IMR-90 (cell line): ENCODE measurements at regions not wholly inside any gene's neighbourhood (a gene's known extent, or its start where the extent isn't known, plus 50 kb on each side); places are given as distances from the start of the nearest gene placed in this dataset.

Experiments
- ATAC-seq: fragments of 200-7000 bp; cut with Tn5 transposase; 2 replicates; pipeline ENCODE4 v1.9.1; 2020; ENCODE audit warnings: low read depth, mild to moderate bottlenecking, moderate library complexity
- BruUV-seq: library from RNA; stranded (reverse); fragments of 400-500 nt; replicated peaks from 2 replicates; lab custom pipeline; 2021; lab: Mats Ljungman, UMichigan
- CTCF ChIA-PET: fragments of 300-600 bp; formaldehyde crosslinking; extraction: SDS; loops from one replicate; lab custom pipeline; 2021; ENCODE audit warnings: antibody characterized with exemption; lab: Yijun Ruan, JAX
- POLR2A ChIA-PET: fragments of 300-600 bp; sonication (Branson Sonifier 250); formaldehyde crosslinking; loops from one replicate; lab custom pipeline; 2022; ENCODE audit warnings: antibody characterized with exemption; ENCODE audit not compliant: unreplicated experiment; lab: Charles Lee
- DNase-seq: peaks from one replicate; pipeline ENCODE4 v3.0.0; 2013
- H2AFZ ChIP-seq: replicated peaks from 2 replicates; pipeline ENCODE3; 2013; ENCODE audit warnings: low read length, mild to moderate bottlenecking; ENCODE audit not compliant: poor library complexity
- H2AK5ac ChIP-seq: 2 replicates; pipeline ENCODE4 v1.6.1; 2013; ENCODE audit warnings: low read depth, low read length, inconsistent platforms
- H2AK9ac ChIP-seq: replicated peaks from 2 replicates; pipeline ENCODE3; 2013; ENCODE audit warnings: mild to moderate bottlenecking, low read depth, low read length, moderate library complexity; ENCODE audit not compliant: poor library complexity
- H2BK120ac ChIP-seq: 2 replicates; pipeline ENCODE4 v1.6.1; 2013; ENCODE audit warnings: low read depth, low read length, inconsistent platforms
- H2BK15ac ChIP-seq: 3 replicates; pipeline ENCODE4 v1.6.1; 2013; ENCODE audit warnings: low read depth, low read length, inconsistent platforms
- H2BK20ac ChIP-seq: 2 replicates; pipeline ENCODE4 v1.6.1; 2013; ENCODE audit warnings: low read depth, mild to moderate bottlenecking, inconsistent platforms, low read length, moderate library complexity
- H2BK5ac ChIP-seq: 2 replicates; pipeline ENCODE4 v1.6.1; 2013; ENCODE audit warnings: mild to moderate bottlenecking, low read depth, low read length, inconsistent platforms; ENCODE audit not compliant: poor library complexity, severe bottlenecking
- H3K14ac ChIP-seq: replicated peaks from 2 replicates; pipeline ENCODE4 v1.6.1; 2013; ENCODE audit warnings: low read depth, low read length, inconsistent platforms
- H3K18ac ChIP-seq: 2 replicates; pipeline ENCODE4 v1.6.1; 2013; ENCODE audit warnings: low read depth, low read length, control low read depth
- H3K23ac ChIP-seq: 2 replicates; pipeline ENCODE4 v1.6.1; 2013; ENCODE audit warnings: low read depth, low read length, inconsistent platforms
- H3K27ac ChIP-seq: 2 replicates; pipeline ENCODE4 v1.5.1; 2013; ENCODE audit warnings: mild to moderate bottlenecking, control low read depth, low read length; ENCODE audit not compliant: insufficient read depth
- H3K27me3 ChIP-seq: 2 replicates; pipeline ENCODE4 v1.6.1; 2013; ENCODE audit warnings: low read length; ENCODE audit not compliant: control insufficient read depth, insufficient read depth
- H3K36me3 ChIP-seq: 2 replicates; pipeline ENCODE4 v1.6.1; 2013; ENCODE audit warnings: low read length, mixed read lengths; ENCODE audit not compliant: control insufficient read depth, insufficient read depth
- H3K4ac ChIP-seq: 2 replicates; pipeline ENCODE4 v1.6.1; 2013; ENCODE audit warnings: low read depth, low read length, inconsistent platforms
- H3K4me1 ChIP-seq: 2 replicates; pipeline ENCODE4 v1.6.1; 2013; ENCODE audit warnings: low read length, mixed read lengths; ENCODE audit not compliant: control insufficient read depth, insufficient read depth
- H3K4me2 ChIP-seq: 2 replicates; pipeline ENCODE4 v1.6.1; 2013; ENCODE audit warnings: low read depth, mild to moderate bottlenecking, control low read depth, low read length, moderate library complexity
- H3K4me3 ChIP-seq: 2 replicates; pipeline ENCODE4 v1.5.1; 2013; ENCODE audit warnings: low read depth, mild to moderate bottlenecking, control low read depth, low read length, moderate library complexity; ENCODE audit not compliant: insufficient read depth
- H3K56ac ChIP-seq: 2 replicates; pipeline ENCODE4 v1.6.1; 2013; ENCODE audit warnings: low read length, inconsistent platforms; ENCODE audit not compliant: insufficient read depth; ENCODE audit errors: extremely low read depth
- H3K79me1 ChIP-seq, 2 experiments: 2 replicates each; pipeline ENCODE4 v1.6.1; 2013; ENCODE audit warnings: low read length in 2 of 2, inconsistent platforms in 1 of 2, low read depth in 1 of 2
- H3K9ac ChIP-seq: 2 replicates; pipeline ENCODE4 v1.6.1; 2013; ENCODE audit warnings: low read depth, low read length, control low read depth
- H3K9me1 ChIP-seq: 2 replicates; pipeline ENCODE4 v1.6.1; 2013; ENCODE audit warnings: low read length, inconsistent platforms; ENCODE audit not compliant: insufficient read depth
- H3K9me3 ChIP-seq: 2 replicates; pipeline ENCODE4 v1.6.1; 2013; ENCODE audit warnings: low read length; ENCODE audit not compliant: control insufficient read depth, insufficient read depth
- H4K20me1 ChIP-seq: 2 replicates; pipeline ENCODE4 v1.6.1; 2013; ENCODE audit warnings: low read length, inconsistent platforms; ENCODE audit not compliant: insufficient read depth
- H4K5ac ChIP-seq: 2 replicates; pipeline ENCODE4 v1.6.1; 2013; ENCODE audit warnings: mild to moderate bottlenecking, low read depth, low read length, control low read depth
- H4K8ac ChIP-seq, 2 experiments: 2 replicates each; pipeline ENCODE4 v1.6.1; 2013; ENCODE audit warnings: low read depth in 2 of 2, low read length in 2 of 2, control low read depth in 1 of 2, inconsistent platforms in 1 of 2
- H4K91ac ChIP-seq: 2 replicates; pipeline ENCODE4 v1.6.1; 2013; ENCODE audit warnings: low read depth, low read length, inconsistent platforms; ENCODE audit not compliant: insufficient read depth
- BHLHE40 ChIP-seq: fragments of 150-350 bp; IDR thresholded peaks from 2 replicates; pipeline ENCODE4 v1.6.1; 2016; ENCODE audit warnings: mild to moderate bottlenecking, low read depth, low read length
- CEBPB ChIP-seq: IDR thresholded peaks from 2 replicates; pipeline ENCODE4 v1.6.1; 2012; ENCODE audit warnings: low read depth, low read length, improper control_type of control experiment
- CHD1 ChIP-seq: IDR thresholded peaks from 2 replicates; pipeline ENCODE4 v1.6.1; 2012; ENCODE audit warnings: low read depth, low read length, improper control_type of control experiment
- CTCF ChIP-seq: conservative IDR thresholded peaks from 2 replicates; pipeline ENCODE4 v1.5.1; 2012; ENCODE audit warnings: mild to moderate bottlenecking, low read depth, low read length, improper control_type of control experiment
- ELK1 ChIP-seq: fragments of 150-350 bp; IDR thresholded peaks from 2 replicates; pipeline ENCODE4 v1.6.1; 2016; ENCODE audit warnings: low read depth, mild to moderate bottlenecking, low read length, moderate library complexity, borderline replicate concordance
- FOS ChIP-seq: fragments of 150-350 bp; IDR thresholded peaks from 2 replicates; pipeline ENCODE4 v1.6.1; 2016; ENCODE audit warnings: low read depth, low read length
- MAFK ChIP-seq: IDR thresholded peaks from 2 replicates; pipeline ENCODE4 v1.6.1; 2012; ENCODE audit warnings: low read depth, low read length, improper control_type of control experiment
- MAZ ChIP-seq: IDR thresholded peaks from 2 replicates; pipeline ENCODE4 v1.6.1; 2012; ENCODE audit warnings: low read depth, mild to moderate bottlenecking, low read length, improper control_type of control experiment, moderate library complexity, borderline replicate concordance
- MXI1 ChIP-seq: IDR thresholded peaks from 2 replicates; pipeline ENCODE4 v1.6.1; 2012; ENCODE audit warnings: low read depth, mild to moderate bottlenecking, low read length, moderate library complexity, borderline replicate concordance
- NFE2L2 ChIP-seq: fragments of 150-350 bp; IDR thresholded peaks from 2 replicates; pipeline ENCODE4 v1.6.1; 2016; ENCODE audit warnings: low read depth, mild to moderate bottlenecking, low read length
- POLR2A ChIP-seq: IDR thresholded peaks from 2 replicates; pipeline ENCODE4 v1.6.1; 2012; ENCODE audit warnings: mild to moderate bottlenecking, low read depth, low read length
- RAD21 ChIP-seq: IDR thresholded peaks from 2 replicates; pipeline ENCODE4 v1.6.1; 2012; ENCODE audit warnings: low read length, improper control_type of control experiment
- RCOR1 ChIP-seq: IDR thresholded peaks from 2 replicates; pipeline ENCODE4 v1.6.1; 2012; ENCODE audit warnings: mild to moderate bottlenecking, low read length, improper control_type of control experiment; ENCODE audit not compliant: insufficient replicate concordance
- RFX5 ChIP-seq: IDR thresholded peaks from 2 replicates; pipeline ENCODE4 v1.8.0; 2012; ENCODE audit warnings: low read depth, mild to moderate bottlenecking, low read length, moderate library complexity
- SMC3 ChIP-seq: fragments of 150-350 bp; IDR thresholded peaks from 2 replicates; pipeline ENCODE4 v1.6.1; 2016; ENCODE audit warnings: low read depth, mild to moderate bottlenecking, antibody characterized with exemption, low read length, moderate library complexity
- USF2 ChIP-seq: fragments of 150-350 bp; IDR thresholded peaks from 2 replicates; pipeline ENCODE4 v1.6.1; 2017; ENCODE audit warnings: mild to moderate bottlenecking, antibody characterized with exemption, low read length, low read depth
- whole genome bisulfite sequencing, 2 experiments: methylation state at CpG; one replicate each; pipeline versions ENCODE4 v1.1.5 to v1.1.7; 2013; ENCODE audit warnings: missing lambda C conversion rate in 2 of 2; ENCODE audit not compliant: insufficient read length in 1 of 2; ENCODE audit errors: extremely low coverage in 2 of 2; 5-methylcytosine and 5-hydroxymethylcytosine counted together
- dilution Hi-C: fragments of 300-500 bp; cut with HindIII; formaldehyde crosslinking; loops from one replicate; pipeline ENCODE4 v1.14.3; 2018; ENCODE audit warnings: low sequenced_read_pairs; ENCODE audit not compliant: unreplicated experiment
- in situ Hi-C: fragments of 300-500 bp; cut with MboI; formaldehyde crosslinking; loops from 3 replicates; pipeline ENCODE4 v1.14.3; 2019; ENCODE audit warnings: low sequenced_read_pairs, inconsistent platforms, mixed read lengths
- intact Hi-C: fragments of 100-400 bp; cut with micrococcal nuclease; formaldehyde crosslinking; loops from 2 replicates; pipeline ENCODE4 v1.10.0; 2022

- Histone ChIP-seq H3K27ac (no peak overlapping the region), H2BK15ac (no peak overlapping the region), H4K8ac (no peak overlapping the region), H2BK20ac (no peak overlapping the region), H2BK120ac (no peak overlapping the region), H2AFZ (no peak overlapping the region), H3K9me1 (no peaks in the 10 kb centered on the region), H4K20me1 (no peaks in the 10 kb centered on the region), H3K4me1 (no peaks in the 10 kb centered on the region), H3K18ac (no peak overlapping the region), H3K23ac (no peak overlapping the region), H3K27me3 (no peaks in the 10 kb centered on the region), H4K5ac (no peak overlapping the region), H2AK9ac (no peak overlapping the region), H2BK5ac (no peak overlapping the region), H3K36me3 (no peaks in the 10 kb centered on the region), H2AK5ac (no peak overlapping the region), H3K79me1 (no peaks in the 10 kb centered on the region), H3K9ac (no peak overlapping the region), H4K91ac (no peak overlapping the region), H3K14ac (no peak overlapping the region), H3K4ac (no peak overlapping the region), H3K56ac (no peak overlapping the region), H3K9me3 (peaks cover 24% of the 10 kb centered on the region; the same call in 1 of the 2 replicates), H3K4me3 (no peak overlapping the region), H3K4me2 (no peak overlapping the region)
- BruUV-seq = no TSS peak
- intact Hi-C loops = no loop called here
- in situ Hi-C loops = no loop called here
- WGBS, 2 experiments = no CpG with 5 or more reads among the region's 3 CpGs
- DNase-seq = no peak
- ATAC-seq = no peak
- dilution Hi-C loops = no loop called here
- ChIA-PET CTCF (no interaction called here), POLR2A (no interaction called here)
- TF ChIP-seq MAFK (no peak), RFX5 (no peak), MAZ (no peak), ELK1 (no peak), CEBPB (no peak), NFE2L2 (no peak), USF2 (no peak), CHD1 (no peak), BHLHE40 (no peak), CTCF (no peak), RCOR1 (no peak), RAD21 (no peak), POLR2A (no peak), FOS (no peak), SMC3 (no peak), MXI1 (no peak)
These were observed 524.6 kb downstream of the GRIN2A start for GRCh38 chr16:9657641-9658040.
